HK-2 (cell line): ENCODE measurements at regions not wholly inside any gene's neighbourhood (a gene's known extent, or its start where the extent isn't known, plus 50 kb on each side); places are given as distances from the start of the nearest gene placed in this dataset.

Source experiments
- DNase-seq: peaks from one replicate; pipeline ENCODE4 v3.0.0-alpha.2; 2018; ENCODE audit not compliant: unreplicated experiment

- no peak for DNase-seq
Measured at GRCh38 chr14:26928019-26928418, 330.2 kb upstream of the NOVA1 start.

- no peak for DNase-seq
Measured at GRCh38 chr14:26929361-26929760, 331.5 kb upstream of the NOVA1 start.

GRCh38 chr14:26930576-26930975, 332.7 kb upstream of the NOVA1 start:
- DNase-seq: no peak

- no peak for DNase-seq
Measured at GRCh38 chr14:26932606-26933005, 334.8 kb upstream of the NOVA1 start.

GRCh38 chr14:26933431-26933830, 335.6 kb upstream of the NOVA1 start:
- DNase-seq: no peak

- no peak for DNase-seq
Measured at GRCh38 chr14:26934151-26934550, 336.3 kb upstream of the NOVA1 start.

- DNase-seq: no peak
Measured at GRCh38 chr14:26935733-26936132, 337.9 kb upstream of the NOVA1 start.

- DNase-seq: no peak
Measured at GRCh38 chr14:26938054-26938453, 340.2 kb upstream of the NOVA1 start.

GRCh38 chr14:26939755-26940154, 341.9 kb upstream of the NOVA1 start:
- DNase-seq: no peak

- no peak for DNase-seq
Measured at GRCh38 chr14:26941521-26941920, 343.7 kb upstream of the NOVA1 start.

- no peak for DNase-seq
Measured at GRCh38 chr14:26947265-26947664, 349.4 kb upstream of the NOVA1 start.

- no peak for DNase-seq
Measured at GRCh38 chr14:26959437-26959836, 361.6 kb upstream of the NOVA1 start.

GRCh38 chr14:26959972-26960660, 362.3 kb upstream of the NOVA1 start:
- no peak for DNase-seq

- no peak for DNase-seq
Measured at GRCh38 chr14:26963711-26964110, 365.9 kb upstream of the NOVA1 start.

GRCh38 chr14:26965490-26965889, 367.7 kb upstream of the NOVA1 start:
- DNase-seq: no peak

- DNase-seq: no peak
Measured at GRCh38 chr14:26966908-26967307, 369.1 kb upstream of the NOVA1 start.

- no peak for DNase-seq
Measured at GRCh38 chr14:26974965-26975364, 377.1 kb upstream of the NOVA1 start.

- no peak for DNase-seq
Measured at GRCh38 chr14:26982071-26982470, 384.2 kb upstream of the NOVA1 start.

- DNase-seq: peak; percentile 28
Measured at GRCh38 chr14:26984311-26985177, 386.7 kb upstream of the NOVA1 start.

- no peak for DNase-seq
Measured at GRCh38 chr14:26987744-26988363, 390.0 kb upstream of the NOVA1 start.

GRCh38 chr14:26990946-26991345, 393.1 kb upstream of the NOVA1 start:
- no peak for DNase-seq

GRCh38 chr14:26992403-26993115, 394.7 kb upstream of the NOVA1 start:
- no peak for DNase-seq
